ENCODE measurements at regions not wholly inside any gene's neighbourhood (a gene's known extent, or its start where the extent isn't known, plus 50 kb on each side); places are given as distances from the start of the nearest gene placed in this dataset.

- intact Hi-C loops (cut with DNase I; ENCODE audit: low total_unique reads) (no loop called here), in situ Hi-C loops (cut with MboI; ENCODE audit: low pct_ligation_motif_present in 1 of 4, low pct_unique_long_range_greater_than_20kb in 1 of 4, low sequenced_read_pairs in 3 of 4) (loop anchor here in 3 of 4 donors (10.0 to 25.0 kb wide), 4 partner anchors 72 to 400 kb away; partner anchors contain the start of genes PANK2 (in 2 of the 3), ADAM33 (in 1 of the 3) and RNF24 (in 1 of the 3))
- WGBS, 2 donors (ENCODE audit: low coverage in 1 of 2), result 86 to 88% methylated on average over 4 to 13 of the region's 13 CpGs
- no peak for TF ChIP-seq CTCF (IDR thresholded peaks at IDR 0.05)
- TF ChIP-seq POLR2AphosphoS5 (IDR thresholded peaks at IDR 0.05), result no peak
- no peak overlapping the region for H3K27ac ChIP-seq
- H3K27me3 ChIP-seq, result no peaks in the 10 kb centered on the region
- H3K9me3 ChIP-seq, result no peaks in the 10 kb centered on the region
- no peak overlapping the region for H3K4me3 ChIP-seq
- H3K36me3 ChIP-seq, result no peaks in the 10 kb centered on the region
- H3K4me1 ChIP-seq, result peaks cover 0 to 9% (median 3%) of the 10 kb centered on the region in 4 donors
- no peak for DNase-seq
These were observed 61.6 kb upstream of the SMOX start for GRCh38 chr20:4086771-4087687.

GRCh38 chr20:4084721-4085120 lies 63.9 kb upstream of the SMOX start:
- DNase-seq, result no peak
- Histone ChIP-seq H3K27me3 (no peaks in the 10 kb centered on the region), H3K4me3 (no peak overlapping the region), H3K4me1 (peaks cover 0 to 9% (median 3%) of the 10 kb centered on the region in 4 donors), H3K36me3 (no peaks in the 10 kb centered on the region), H3K9me3 (no peaks in the 10 kb centered on the region), H3K27ac (no peak overlapping the region)
- in situ Hi-C loops (cut with MboI; ENCODE audit: low pct_ligation_motif_present in 1 of 4, low pct_unique_long_range_greater_than_20kb in 1 of 4, low sequenced_read_pairs in 3 of 4) (loop anchor here in 3 of 4 donors (10.0 to 25.0 kb wide), 4 partner anchors 70 to 397 kb away; partner anchors contain the start of genes PANK2 (in 2 of the 3), ADAM33 (in 1 of the 3) and RNF24 (in 1 of the 3)), intact Hi-C loops (cut with DNase I; ENCODE audit: low total_unique reads) (loop anchor here (2.0 kb wide), 1 partner anchor 70 kb away; the partner anchor contains the start of gene RNF24)
- 80 to 82% methylated on average over 3 to 4 of the region's 4 CpGs for WGBS, 2 donors (ENCODE audit: low coverage in 1 of 2)
- TF ChIP-seq CTCF (IDR thresholded peaks at IDR 0.05) (no peak), POLR2A (IDR thresholded peaks at IDR 0.05) (no peak), POLR2AphosphoS5 (IDR thresholded peaks at IDR 0.05) (no peak)

GRCh38 chr20:4084096-4084495 lies 64.5 kb upstream of the SMOX start:
- H3K27ac ChIP-seq, result no peak overlapping the region
- no peaks in the 10 kb centered on the region for H3K27me3 ChIP-seq
- intact Hi-C loops (cut with DNase I; ENCODE audit: low total_unique reads), result loop anchor here (2.0 kb wide), 1 partner anchor 69 kb away; the partner anchor contains the start of gene RNF24
- no peak for DNase-seq
- H3K9me3 ChIP-seq, result no peaks in the 10 kb centered on the region
- TF ChIP-seq POLR2A (IDR thresholded peaks at IDR 0.05) (no peak), EP300 (IDR thresholded peaks at IDR 0.05; ENCODE audit: low read depth) (no peak), POLR2AphosphoS5 (IDR thresholded peaks at IDR 0.05) (no peak), CTCF (IDR thresholded peaks at IDR 0.05) (no peak)
- in situ Hi-C loops (cut with MboI; ENCODE audit: low pct_ligation_motif_present in 1 of 4, low pct_unique_long_range_greater_than_20kb in 1 of 4, low sequenced_read_pairs in 3 of 4), result loop anchor here in 3 of 4 donors (10.0 to 25.0 kb wide), 4 partner anchors 69 to 397 kb away; partner anchors contain the start of genes PANK2 (in 2 of the 3), ADAM33 (in 1 of the 3) and RNF24 (in 1 of the 3)
- H3K4me1 ChIP-seq, result peaks cover 0 to 9% (median 3%) of the 10 kb centered on the region in 4 donors
- no peaks in the 10 kb centered on the region for H3K36me3 ChIP-seq
- WGBS, 2 donors (ENCODE audit: low coverage in 1 of 2), result 88 to 94% methylated on average over 1 of the region's 1 CpG
- H3K4me3 ChIP-seq, result no peak overlapping the region

DNA sequence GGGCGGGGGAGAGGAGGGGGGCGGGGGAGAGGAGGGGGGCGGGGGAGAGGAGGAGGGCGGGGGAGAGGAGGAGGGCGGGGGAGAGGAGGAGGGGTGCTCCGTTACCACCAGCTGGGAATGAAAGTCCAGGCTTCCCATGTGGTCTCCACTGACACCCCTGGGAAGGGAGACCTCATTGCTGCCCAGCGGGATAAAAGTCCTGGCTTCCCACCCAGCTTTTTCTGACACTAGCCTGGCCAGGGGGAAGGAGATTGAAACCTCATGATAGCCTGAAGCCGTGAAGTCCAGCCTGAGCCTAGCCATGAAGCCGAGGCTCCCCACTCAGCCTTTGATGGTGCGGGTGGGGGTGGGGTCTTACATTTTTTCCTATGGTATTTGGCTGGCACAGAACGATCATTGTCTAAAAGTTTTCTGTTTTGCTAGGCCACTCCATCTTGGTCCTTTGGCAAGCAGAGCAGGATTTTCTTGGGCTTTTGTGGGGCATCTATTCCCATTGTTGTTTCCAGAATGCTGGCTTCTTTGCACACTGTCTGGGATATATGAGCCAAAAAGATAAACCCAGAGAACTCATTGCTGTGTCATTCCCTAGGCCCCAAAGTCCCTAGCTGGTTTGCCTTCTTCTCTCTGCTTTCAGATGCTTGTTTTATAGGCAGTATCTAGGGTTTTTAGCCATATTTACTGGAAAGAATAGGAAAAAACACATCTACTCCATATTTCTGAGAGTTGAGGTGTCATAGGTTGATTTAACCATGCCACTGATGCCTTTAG lies 65.3 kb upstream of the SMOX start:
- H3K9me3 ChIP-seq, result no peaks in the 10 kb centered on the region
- H3K4me3 ChIP-seq, result no peak overlapping the region
- H3K27me3 ChIP-seq, result no peaks in the 10 kb centered on the region
- in situ Hi-C loops (cut with MboI; ENCODE audit: low pct_ligation_motif_present in 1 of 4, low pct_unique_long_range_greater_than_20kb in 1 of 4, low sequenced_read_pairs in 3 of 4), result loop anchor here in 3 of 4 donors (10.0 to 25.0 kb wide), 4 partner anchors 68 to 396 kb away; partner anchors contain the start of genes PANK2 (in 2 of the 3), ADAM33 (in 1 of the 3) and RNF24 (in 1 of the 3)
- peak overlapping the region in 1 of 4 donors; percentile 17 for H3K27ac ChIP-seq
- no peak for TF ChIP-seq CTCF (IDR thresholded peaks at IDR 0.05)
- no peak for TF ChIP-seq POLR2A (IDR thresholded peaks at IDR 0.05)
- TF ChIP-seq EP300 (IDR thresholded peaks at IDR 0.05; ENCODE audit: low read depth), result no peak
- TF ChIP-seq POLR2AphosphoS5 (IDR thresholded peaks at IDR 0.05), result no peak
- intact Hi-C loops (cut with DNase I; ENCODE audit: low total_unique reads), result no loop called here
- 52 to 67% methylated on average over 3 to 8 of the region's 11 CpGs for WGBS, 2 donors (ENCODE audit: low coverage in 1 of 2)
- H3K4me1 ChIP-seq, result peaks cover 0 to 9% (median 3%) of the 10 kb centered on the region in 4 donors
- no peaks in the 10 kb centered on the region for H3K36me3 ChIP-seq
- DNase-seq, result no peak

All from transverse colon (tissue), 4 donors.